ENCODE measurements at regions not wholly inside any gene's neighbourhood (a gene's known extent, or its start where the extent isn't known, plus 50 kb on each side); places are given as distances from the start of the nearest gene placed in this dataset.

- H3K27me3 ChIP-seq: no peaks in the 10 kb centered on the region
- H3K27ac ChIP-seq: peak overlapping the region in 4 of 12 donors; percentile 27 to 46 (median 31)
- WGBS, 4 donors: 26 to 31% (median 29%) methylated on average over 6 of the region's 6 CpGs
- peaks cover 0 to 13% (median 2%) of the 10 kb centered on the region in 12 donors for H3K4me1 ChIP-seq
- H3K9me3 ChIP-seq: no peaks in the 10 kb centered on the region
- peak overlapping the region in 3 of 12 donors; percentile 14 to 25 (median 22) for H3K4me3 ChIP-seq
- no peak for TF ChIP-seq POLR2A (IDR thresholded peaks at IDR 0.05)
- TF ChIP-seq, protein P1, sequence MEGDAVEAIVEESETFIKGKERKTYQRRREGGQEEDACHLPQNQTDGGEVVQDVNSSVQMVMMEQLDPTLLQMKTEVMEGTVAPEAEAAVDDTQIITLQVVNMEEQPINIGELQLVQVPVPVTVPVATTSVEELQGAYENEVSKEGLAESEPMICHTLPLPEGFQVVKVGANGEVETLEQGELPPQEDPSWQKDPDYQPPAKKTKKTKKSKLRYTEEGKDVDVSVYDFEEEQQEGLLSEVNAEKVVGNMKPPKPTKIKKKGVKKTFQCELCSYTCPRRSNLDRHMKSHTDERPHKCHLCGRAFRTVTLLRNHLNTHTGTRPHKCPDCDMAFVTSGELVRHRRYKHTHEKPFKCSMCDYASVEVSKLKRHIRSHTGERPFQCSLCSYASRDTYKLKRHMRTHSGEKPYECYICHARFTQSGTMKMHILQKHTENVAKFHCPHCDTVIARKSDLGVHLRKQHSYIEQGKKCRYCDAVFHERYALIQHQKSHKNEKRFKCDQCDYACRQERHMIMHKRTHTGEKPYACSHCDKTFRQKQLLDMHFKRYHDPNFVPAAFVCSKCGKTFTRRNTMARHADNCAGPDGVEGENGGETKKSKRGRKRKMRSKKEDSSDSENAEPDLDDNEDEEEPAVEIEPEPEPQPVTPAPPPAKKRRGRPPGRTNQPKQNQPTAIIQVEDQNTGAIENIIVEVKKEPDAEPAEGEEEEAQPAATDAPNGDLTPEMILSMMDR (IDR thresholded peaks at IDR 0.05): peak; percentile 23 to 78 (median 62)
- intact Hi-C loops (cut with DNase I): loop anchor here (1.0 to 10.0 kb wide), 8 partner anchors 125 to 528 kb away; no protein-coding TSS in a partner anchor
- H3K36me3 ChIP-seq: no peaks in the 10 kb centered on the region
- ATAC-seq (peak in 3 of 4 donors; percentile 52 to 76 (median 58)), DNase-seq (no peak)
Measured at GRCh38 chr19:28737021-28737895, 475.7 kb downstream of the UQCRFS1 start.

GRCh38 chr19:28736528-28736927, 476.4 kb downstream of the UQCRFS1 start:
- Histone ChIP-seq H3K27me3 (no peaks in the 10 kb centered on the region), H3K27ac (peak overlapping the region in 4 of 12 donors; percentile 27 to 46 (median 31)), H3K4me1 (peaks cover 0 to 13% (median 2%) of the 10 kb centered on the region in 12 donors), H3K36me3 (no peaks in the 10 kb centered on the region), H3K4me3 (peak overlapping the region in 3 of 12 donors; percentile 14 to 25 (median 22)), H3K9me3 (no peaks in the 10 kb centered on the region)
- DNase-seq: no peak
- no peak for ATAC-seq
- intact Hi-C loops (cut with DNase I): loop anchor here (2.0 to 10.0 kb wide), 7 partner anchors 126 to 528 kb away; no protein-coding TSS in a partner anchor
- WGBS, 4 donors: 73 to 79% (median 75%) methylated on average over 5 of the region's 5 CpGs
- TF ChIP-seq, protein P1 (IDR thresholded peaks at IDR 0.05): no peak
- no peak for TF ChIP-seq POLR2A (IDR thresholded peaks at IDR 0.05)

- Histone ChIP-seq H3K27ac (no peak overlapping the region), H3K9me3 (no peaks in the 10 kb centered on the region), H3K4me3 (no peak overlapping the region), H3K36me3 (no peaks in the 10 kb centered on the region), H3K4me1 (peaks cover 0 to 7% (median under 1%) of the 10 kb centered on the region in 12 donors), H3K27me3 (peaks cover 11 to 41% (median 16%) of the 10 kb centered on the region in 9 donors)
- ATAC-seq: no peak
- intact Hi-C loops (cut with DNase I): loop anchor here in 4 of 10 donors (10.0 kb wide), 2 partner anchors 253 to 533 kb away; no protein-coding TSS in a partner anchor
- no peak for TF ChIP-seq POLR2A (IDR thresholded peaks at IDR 0.05)
- TF ChIP-seq, protein P1 (IDR thresholded peaks at IDR 0.05): peak in 1 of 12 donors; percentile 8
- WGBS, 4 donors: 61 to 91% (median 75%) methylated on average over 4 of the region's 4 CpGs
- no peak for DNase-seq
Measured at GRCh38 chr19:28731577-28731976, 481.4 kb downstream of the UQCRFS1 start.

All from heart left ventricle (tissue), 16 donors.